H54 (cell line): ENCODE measurements at regions not wholly inside any gene's neighbourhood (a gene's known extent, or its start where the extent isn't known, plus 50 kb on each side); places are given as distances from the start of the nearest gene placed in this dataset.

Experiments used
- DNase-seq: peaks from one replicate; pipeline ENCODE4 v3.0.0; 2011; ENCODE audit warnings: low spot score, mixed read lengths; ENCODE audit not compliant: insufficient read length
- FAIRE-seq: peaks from 3 replicates; lab custom pipeline; 2011; peaks lifted over from hg19 to GRCh38; lab: Jason Lieb, UNC
- POLR2A ChIP-seq: IDR thresholded peaks from 2 replicates; pipeline ENCODE4 v1.6.1; 2011; ENCODE audit warnings: low read depth, mild to moderate bottlenecking, low read length

DNA sequence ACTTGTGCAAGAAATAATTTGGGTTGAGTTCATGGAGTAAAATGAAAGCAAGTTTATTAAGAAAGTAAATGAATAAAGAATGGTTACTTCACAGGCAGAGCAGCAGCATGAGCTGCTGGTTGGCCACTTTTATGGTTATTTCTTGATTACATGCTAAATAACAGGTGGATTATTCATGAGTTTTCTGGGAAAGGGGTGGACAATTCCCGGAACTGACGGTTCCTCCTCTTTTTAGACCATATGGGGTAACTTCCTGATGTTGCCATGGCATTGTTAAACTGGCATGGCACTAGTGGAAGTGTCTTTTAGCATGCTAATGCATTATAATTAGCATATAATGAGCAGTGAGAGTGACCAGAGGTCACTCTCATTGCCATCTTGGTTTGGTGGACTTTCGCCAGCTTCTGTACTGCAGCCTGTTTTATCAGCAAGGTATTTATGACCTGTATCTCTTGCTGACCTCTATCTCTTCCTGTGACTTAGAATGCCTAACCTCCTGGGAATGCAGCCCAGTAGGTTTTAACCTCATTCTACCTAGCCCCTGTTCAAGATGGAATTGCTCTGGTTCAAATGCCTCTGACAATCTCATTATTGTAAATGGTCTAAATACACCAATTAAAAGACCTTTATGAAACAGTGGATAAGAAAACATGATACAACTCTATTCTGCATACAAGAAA, 114.1 kb upstream of the FIGN start:
- FAIRE-seq, result no peak
- no peak for TF ChIP-seq POLR2A
- no peak for DNase-seq

DNA sequence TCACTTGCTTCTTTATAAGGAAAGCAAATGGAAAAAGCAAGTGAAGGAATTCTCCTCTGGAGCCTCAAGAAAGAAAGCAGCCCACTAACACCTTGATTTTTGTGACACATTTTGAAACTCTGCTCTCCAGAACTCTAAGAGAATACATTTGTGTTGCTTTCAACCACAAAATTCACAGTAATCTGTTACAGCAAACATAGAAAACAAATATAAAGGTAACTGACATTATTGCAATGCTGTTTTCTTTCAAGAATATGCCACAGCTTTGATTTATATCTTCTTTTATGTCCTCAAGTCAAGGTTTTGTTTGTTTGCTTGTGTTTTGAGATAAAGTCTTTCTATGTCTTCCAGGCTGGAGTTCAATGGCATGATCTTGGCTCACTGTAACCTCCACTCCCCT, 103.1 kb upstream of the FIGN start:
- no peak for DNase-seq
- no peak for TF ChIP-seq POLR2A

DNA sequence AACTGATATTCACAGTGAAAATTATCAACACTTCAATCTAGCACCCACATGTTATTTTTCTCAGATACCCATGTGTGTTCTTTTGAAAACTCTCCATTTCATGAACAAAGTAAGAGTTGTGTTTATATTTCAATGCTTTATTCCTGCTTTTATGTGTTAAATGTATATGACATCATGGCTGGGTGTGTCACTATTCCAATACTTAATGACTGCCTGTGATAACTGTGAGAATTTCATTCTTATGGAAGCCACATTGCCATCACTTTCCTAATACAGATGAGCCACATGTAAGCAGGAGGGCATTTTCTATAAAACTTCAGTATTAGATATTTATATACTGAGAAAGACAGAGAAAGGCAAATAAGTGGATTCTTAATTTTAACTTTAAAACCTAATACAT, 100.4 kb upstream of the FIGN start:
- FAIRE-seq, result no peak
- no peak for TF ChIP-seq POLR2A
- no peak for DNase-seq

More for the DNA sequence above, 103.1 kb upstream of the FIGN start:
- FAIRE-seq, result peak; percentile 6

DNA sequence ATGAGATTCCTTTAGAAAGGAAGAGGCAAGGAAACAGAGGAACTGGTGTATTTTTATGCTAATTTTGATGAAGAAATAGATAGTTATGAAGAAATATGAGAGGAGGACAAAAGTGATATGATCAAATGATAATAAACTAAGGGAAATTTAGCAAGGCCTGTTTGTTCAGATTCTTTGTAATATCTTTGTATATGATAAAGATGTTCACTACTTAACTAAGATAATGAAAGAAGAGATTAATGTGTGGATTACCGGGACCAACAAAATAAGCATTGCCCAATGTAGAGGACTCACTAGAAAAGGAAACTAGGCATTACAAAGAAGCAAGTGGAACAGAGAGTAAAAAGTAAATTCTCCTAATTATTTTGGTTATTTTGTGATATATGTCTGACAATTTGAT, 99.0 kb upstream of the FIGN start:
- no peak for FAIRE-seq
- no peak for TF ChIP-seq POLR2A
- no peak for DNase-seq

DNA sequence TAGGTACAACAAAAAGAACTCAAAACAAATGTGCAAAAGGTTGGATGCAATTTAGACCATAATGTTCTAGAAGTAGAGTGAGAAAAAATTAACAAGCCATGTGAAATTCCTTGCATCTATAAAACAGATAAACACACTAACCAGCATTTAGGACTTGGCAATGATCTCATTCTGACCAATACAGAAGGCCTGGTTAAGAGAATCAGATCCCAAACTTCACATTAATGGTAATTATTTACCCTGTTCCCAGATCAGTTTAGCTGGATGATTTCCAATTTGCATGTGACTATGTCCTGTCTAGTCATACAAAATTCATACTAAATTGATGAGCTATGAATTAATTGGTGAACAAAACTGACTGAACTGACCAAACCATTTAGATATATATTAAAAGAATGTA, 98.4 kb upstream of the FIGN start:
- peak; percentile 20 for FAIRE-seq
- DNase-seq, result no peak
- no peak for TF ChIP-seq POLR2A

DNA sequence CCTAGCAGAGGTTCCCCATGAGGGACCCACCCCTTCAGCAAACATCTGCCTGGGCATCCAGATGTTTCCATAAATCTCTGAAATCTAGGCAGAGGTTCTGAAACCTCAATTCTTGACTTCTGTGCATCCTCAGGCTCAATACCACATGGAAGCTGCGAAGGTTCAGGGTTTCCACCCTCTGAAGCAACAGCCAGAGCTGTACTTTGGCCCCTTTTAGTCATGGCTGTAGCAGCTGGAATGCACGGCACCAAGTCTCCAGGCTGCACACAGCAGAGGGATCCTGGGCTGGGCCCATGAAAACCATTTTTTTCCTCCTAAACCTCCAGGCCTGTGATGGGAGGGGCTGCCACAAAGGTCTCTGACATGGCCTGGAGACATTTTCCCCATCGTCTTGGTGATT, 93.0 kb upstream of the FIGN start:
- no peak for DNase-seq
- FAIRE-seq, result no peak
- no peak for TF ChIP-seq POLR2A

DNA sequence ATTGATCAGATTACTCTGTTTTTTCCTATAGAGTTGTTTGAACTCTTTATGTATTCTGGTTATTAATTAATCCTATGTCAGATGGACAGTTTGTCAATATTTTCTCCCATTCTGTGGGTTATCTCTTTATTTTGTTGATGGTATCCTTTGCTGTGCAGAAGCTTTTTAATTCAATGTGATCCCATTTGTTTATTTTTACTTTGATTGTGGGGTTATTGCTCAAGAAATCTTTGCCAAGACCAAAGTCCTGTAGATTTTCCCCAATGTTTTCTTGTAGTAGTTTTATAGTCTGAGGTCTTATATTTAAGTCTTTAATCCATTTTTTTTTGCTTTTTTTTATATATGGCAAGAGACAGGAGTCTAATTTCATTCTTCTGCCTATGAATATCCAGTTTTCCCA, 86.2 kb upstream of the FIGN start:
- DNase-seq, result no peak
- TF ChIP-seq POLR2A, result no peak
- no peak for FAIRE-seq

DNA sequence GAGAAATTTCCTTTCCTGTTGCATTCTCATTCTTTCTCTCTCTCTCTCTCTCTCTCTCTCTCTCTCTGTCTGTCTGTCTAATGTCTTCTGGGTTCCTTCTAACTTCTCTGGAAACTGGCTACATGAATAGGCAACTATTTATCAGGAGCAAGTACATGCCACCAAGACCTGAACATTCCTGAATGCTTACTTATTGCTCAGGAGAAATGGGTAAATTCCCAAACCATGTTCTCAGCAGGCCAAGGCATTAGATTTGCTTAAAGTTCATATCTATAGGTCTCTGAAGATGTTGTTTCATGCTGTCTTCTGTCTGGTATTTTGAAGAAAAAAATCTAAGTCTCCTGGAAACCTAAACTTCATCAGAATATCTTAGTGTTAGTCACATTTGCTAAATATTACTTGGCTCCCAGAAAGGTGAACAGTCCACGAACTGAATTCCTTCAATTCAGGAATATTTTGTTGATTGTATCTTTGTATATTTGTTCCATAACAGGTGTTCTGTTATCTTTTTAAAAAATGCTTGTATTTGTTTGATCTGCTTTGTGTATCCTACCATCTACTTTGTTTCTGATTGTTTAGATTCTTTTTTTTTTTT, 77.2 kb upstream of the FIGN start:
- FAIRE-seq (no peak), DNase-seq (no peak)
- no peak for TF ChIP-seq POLR2A

DNA sequence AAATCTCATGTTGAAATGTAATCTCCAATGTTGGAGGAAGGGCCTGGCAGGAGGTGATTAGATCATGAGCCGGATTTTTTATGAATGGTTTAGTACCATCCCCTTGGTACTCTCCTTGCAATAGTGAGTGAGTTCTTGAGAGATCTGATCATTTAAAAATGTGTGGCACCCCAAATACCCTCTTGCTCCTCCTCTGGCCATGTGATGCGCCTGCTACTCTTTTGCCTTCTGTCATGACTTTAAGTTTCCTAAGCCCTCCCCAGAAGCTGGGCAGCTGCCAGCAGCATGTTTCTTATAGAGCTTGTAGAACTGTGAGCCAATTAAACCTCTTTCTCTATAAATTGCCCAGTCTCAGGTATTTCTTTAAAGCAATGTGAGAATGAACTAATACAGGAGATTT, 72.6 kb upstream of the FIGN start:
- no peak for FAIRE-seq

DNA sequence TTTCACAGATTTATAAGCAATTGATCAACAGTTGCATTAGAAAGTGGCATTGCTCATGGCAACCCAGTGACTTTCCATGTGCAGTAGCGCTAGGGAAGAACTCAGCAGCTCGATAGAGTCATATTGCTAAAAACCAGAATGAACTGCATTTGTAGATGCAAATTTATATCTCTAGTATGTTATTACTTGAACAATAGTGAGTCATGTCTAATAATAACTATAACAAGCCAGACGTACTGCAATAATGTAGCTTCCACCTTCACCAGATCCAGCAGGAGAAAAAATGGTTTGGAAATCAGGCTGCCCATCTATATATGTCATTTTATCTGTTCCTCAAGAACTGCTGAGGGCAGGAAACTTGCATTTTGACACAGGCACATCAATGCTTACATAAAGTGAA, 66.5 kb upstream of the FIGN start:
- no peak for TF ChIP-seq POLR2A
- no peak for FAIRE-seq
- DNase-seq, result no peak

More for the DNA sequence above, 72.6 kb upstream of the FIGN start:
- TF ChIP-seq POLR2A, result no peak
- no peak for DNase-seq

DNA sequence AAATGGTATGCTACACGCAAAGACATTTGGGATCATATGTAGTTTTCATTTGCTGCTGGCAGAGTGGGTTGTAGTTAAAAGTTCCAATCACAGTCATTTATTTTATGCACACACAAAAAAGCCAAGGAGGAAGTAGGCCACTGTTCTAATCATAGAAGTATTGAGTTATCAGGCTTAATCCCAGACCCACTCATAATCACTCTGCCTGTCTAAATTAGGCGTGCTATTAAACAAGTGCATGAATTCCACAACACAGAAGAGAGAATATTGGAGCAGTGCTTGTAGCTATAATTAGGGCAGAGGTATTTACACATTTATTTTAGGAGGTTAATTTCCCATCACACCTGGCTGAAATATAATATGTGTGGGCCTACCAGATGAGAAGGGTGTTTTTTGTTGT, 65.7 kb upstream of the FIGN start:
- FAIRE-seq, result peak; percentile 65
- DNase-seq, result no peak
- no peak for TF ChIP-seq POLR2A

DNA sequence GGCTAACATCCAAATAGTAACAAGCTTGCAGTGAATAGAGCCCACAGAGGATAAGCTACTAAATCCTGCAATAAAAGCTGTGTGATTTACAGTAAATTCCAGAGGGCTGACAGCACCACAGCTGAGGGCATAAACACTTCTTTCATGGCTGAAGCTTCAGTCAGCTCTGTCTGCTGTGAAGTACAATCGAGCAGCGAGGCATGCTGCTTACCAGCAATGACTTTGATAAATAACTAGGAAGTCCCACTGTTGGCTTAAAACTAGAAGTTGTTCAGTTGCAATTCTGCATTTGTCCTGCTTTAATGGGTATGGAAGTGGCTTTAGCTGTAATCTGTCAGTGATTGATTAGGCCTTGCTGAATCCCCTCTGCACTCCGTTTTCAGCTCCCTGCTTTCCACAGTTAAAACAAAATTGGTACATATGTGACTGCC, 65.2 kb upstream of the FIGN start:
- FAIRE-seq (peak; percentile 96), DNase-seq (peak; percentile 6)
- TF ChIP-seq POLR2A, result no peak

DNA sequence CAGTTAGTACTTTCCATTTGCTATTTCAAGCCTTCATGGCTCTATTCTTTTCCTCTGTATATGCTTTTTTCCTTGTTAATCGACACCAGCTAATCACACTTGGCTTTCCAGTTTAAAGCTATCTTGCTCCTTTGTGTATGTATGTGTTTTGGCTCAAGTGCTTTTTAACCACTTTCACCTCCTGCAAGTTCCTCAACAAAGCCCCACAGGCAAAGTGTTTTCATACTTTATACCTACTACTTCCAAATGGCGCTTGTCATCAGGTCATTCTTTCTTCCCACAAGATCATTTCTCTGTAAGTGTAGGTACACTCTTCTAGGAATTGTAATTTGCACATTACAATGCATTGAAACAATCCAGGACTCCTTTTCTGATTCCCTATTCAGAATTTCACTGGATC, 64.0 kb upstream of the FIGN start:
- no peak for TF ChIP-seq POLR2A
- DNase-seq (no peak), FAIRE-seq (peak; percentile 67)

DNA sequence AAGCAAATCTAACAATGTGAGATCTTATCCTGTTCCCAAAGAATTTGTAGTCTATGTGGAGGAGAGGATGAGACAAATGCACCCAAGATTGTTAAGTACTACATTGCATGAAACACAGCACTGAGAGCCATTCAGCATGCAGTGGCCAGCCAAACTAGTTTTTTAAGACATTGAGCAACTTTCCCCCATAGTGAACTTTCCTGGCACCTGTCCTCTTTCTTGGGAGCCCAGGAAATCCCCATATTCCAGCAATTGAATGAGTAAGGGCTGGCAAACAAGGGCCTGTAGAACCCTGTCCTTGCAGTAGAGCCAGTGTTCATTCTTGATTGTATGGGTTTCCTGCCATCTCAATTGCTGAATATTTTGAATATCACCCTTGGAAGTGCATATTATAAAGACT, 58.8 kb upstream of the FIGN start:
- DNase-seq (no peak), FAIRE-seq (no peak)
- no peak for TF ChIP-seq POLR2A
